HG03108 (cell line): ENCODE measurements at regions not wholly inside any gene's neighbourhood (a gene's known extent, or its start where the extent isn't known, plus 50 kb on each side); places are given as distances from the start of the nearest gene placed in this dataset.

Experiments used
- ATAC-seq: cut with Tn5 transposase; IDR thresholded peaks from one replicate; pipeline ENCODE4 v1.9.1; 2021; ENCODE audit warnings: moderate library complexity; ENCODE audit not compliant: unreplicated experiment

GRCh38 chr12:69061574-69061973, 128.6 kb upstream of the CPM start:
- ATAC-seq = no peak

- no peak for ATAC-seq
These were observed 129.8 kb upstream of the CPM start for GRCh38 chr12:69062621-69063237.

GRCh38 chr12:69064734-69065443, 131.9 kb upstream of the CPM start:
- ATAC-seq = no peak

GRCh38 chr12:69065775-69066174, 132.8 kb upstream of the CPM start:
- ATAC-seq = no peak

GRCh38 chr12:69066492-69067373, 133.8 kb upstream of the CPM start:
- no peak for ATAC-seq

- no peak for ATAC-seq
These were observed 134.7 kb upstream of the CPM start for GRCh38 chr12:69067713-69068112.

GRCh38 chr12:69068448-69068847, 135.5 kb upstream of the CPM start:
- no peak for ATAC-seq

GRCh38 chr12:69069479-69069878, 136.5 kb upstream of the CPM start:
- no peak for ATAC-seq

- ATAC-seq = peak; percentile 63
These were observed 137.5 kb upstream of the CPM start for GRCh38 chr12:69070319-69071090.

- ATAC-seq = no peak
These were observed 138.1 kb upstream of the CPM start for GRCh38 chr12:69071091-69071370.

GRCh38 chr12:69073035-69073434, 140.1 kb upstream of the CPM start:
- no peak for ATAC-seq

GRCh38 chr12:69074556-69075349, 141.8 kb upstream of the CPM start:
- ATAC-seq = no peak

GRCh38 chr12:69083689-69084088, 150.7 kb upstream of the CPM start:
- ATAC-seq = no peak

- ATAC-seq = no peak
These were observed 151.9 kb upstream of the CPM start for GRCh38 chr12:69084816-69085378.

- no peak for ATAC-seq
These were observed 152.9 kb upstream of the CPM start for GRCh38 chr12:69085852-69086251.

- ATAC-seq = no peak
These were observed 151.4 kb upstream of the CPSF6 start for GRCh38 chr12:69087986-69088385.

GRCh38 chr12:69090722-69091121, 148.6 kb upstream of the CPSF6 start:
- no peak for ATAC-seq

GRCh38 chr12:69091442-69092017, 147.8 kb upstream of the CPSF6 start:
- ATAC-seq = no peak

GRCh38 chr12:69092137-69092536, 147.2 kb upstream of the CPSF6 start:
- ATAC-seq = no peak
